ENCODE measurements at regions not wholly inside any gene's neighbourhood (a gene's known extent, or its start where the extent isn't known, plus 50 kb on each side); places are given as distances from the start of the nearest gene placed in this dataset.
"Not testable (repeated sequence)": the region's sequence is repeated elsewhere in the genome, so short reads cannot be mapped to it uniquely, and the experiment has no call there.

DNA sequence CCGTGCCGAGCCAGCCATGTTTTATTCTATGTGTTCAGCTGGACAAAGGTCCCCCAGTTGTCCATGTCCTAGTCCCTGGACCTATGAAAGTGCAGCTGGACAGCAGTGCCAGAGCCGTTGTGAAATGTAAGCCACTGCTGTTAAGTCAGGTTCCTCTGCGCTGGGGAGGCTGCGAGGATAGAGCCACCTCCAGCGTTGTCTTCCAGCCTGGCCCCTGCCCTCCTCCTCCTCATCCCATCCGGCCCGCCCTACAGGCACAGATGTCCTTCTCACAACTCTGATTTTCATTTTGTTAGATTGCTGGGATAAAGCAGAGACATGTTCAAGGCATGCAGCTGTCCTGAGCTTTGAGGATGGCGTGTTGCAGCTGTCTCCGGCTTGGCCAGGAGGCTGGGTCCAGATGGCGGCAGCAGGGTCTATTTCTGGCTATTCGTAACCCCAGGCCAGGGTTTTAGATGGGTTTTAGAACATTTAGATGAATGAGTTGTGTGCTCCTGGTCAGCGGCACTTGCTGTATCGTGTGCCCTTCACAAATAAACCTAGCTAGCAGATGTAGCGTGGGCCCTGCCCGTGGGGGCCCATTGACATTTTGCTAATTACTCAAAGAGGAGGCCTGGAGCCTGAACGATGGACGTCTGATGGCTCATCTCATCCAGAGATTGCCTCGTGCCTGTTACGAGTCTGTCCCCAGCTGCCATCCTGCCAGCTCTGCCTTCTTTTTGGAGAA lies 185.7 kb downstream of the LAT start:
- not testable (repeated sequence) for TF ChIP-seq POLR2A (IDR thresholded peaks at IDR 0.05; ENCODE audit: low read length); GATA1 (IDR thresholded peaks at IDR 0.05; ENCODE audit: low read depth, low read length)
